Smooth muscle cell (in vitro differentiated cells): ENCODE measurements at regions not wholly inside any gene's neighbourhood (a gene's known extent, or its start where the extent isn't known, plus 50 kb on each side); places are given as distances from the start of the nearest gene placed in this dataset.
A peak's percentile ranks its signal among the peaks of the same experiment; 100 is the strongest.

ENCODE experiments used
- DNase-seq: peaks from one replicate; lab custom pipeline; 2025; ENCODE audit not compliant: unreplicated experiment; lab: John Stamatoyannopoulos, UW
- H2AFZ ChIP-seq: fragments of 200-600 bp; sonication (generic); 2 replicates; pipeline ENCODE4 v1.6.0; 2016; ENCODE audit warnings: antibody characterized with exemption, low read depth, mild to moderate bottlenecking
- H3F3A ChIP-seq: fragments of 200-600 bp; sonication (generic); 2 replicates; pipeline ENCODE4 v1.6.0; 2017; ENCODE audit warnings: antibody characterized with exemption, low read depth
- H3K27ac ChIP-seq: fragments of 200-600 bp; sonication (generic); 2 replicates; pipeline ENCODE4 v1.5.1; 2016; ENCODE audit warnings: low read depth, mild to moderate bottlenecking
- H3K27me3 ChIP-seq: fragments of 200-600 bp; sonication (generic); 2 replicates; pipeline ENCODE4 v1.6.1; 2016; ENCODE audit warnings: low read depth, mild to moderate bottlenecking
- H3K36me3 ChIP-seq: fragments of 200-600 bp; sonication (generic); 2 replicates; pipeline ENCODE4 v1.5.1; 2016; ENCODE audit warnings: low read depth
- H3K4me1 ChIP-seq: fragments of 200-600 bp; sonication (generic); 2 replicates; pipeline ENCODE4 v1.5.1; 2016; ENCODE audit warnings: low read depth
- H3K4me2 ChIP-seq: fragments of 200-600 bp; sonication (generic); 2 replicates; pipeline ENCODE4 v1.6.0; 2016; ENCODE audit warnings: mild to moderate bottlenecking
- H3K4me3 ChIP-seq: fragments of 200-600 bp; sonication (generic); 2 replicates; pipeline ENCODE4 v1.5.1; 2016; ENCODE audit warnings: mild to moderate bottlenecking
- H3K79me2 ChIP-seq: fragments of 200-600 bp; sonication (generic); 2 replicates; pipeline ENCODE4 v1.6.0; 2016; ENCODE audit warnings: low read depth, mild to moderate bottlenecking
- H3K9ac ChIP-seq: fragments of 200-600 bp; sonication (generic); 2 replicates; pipeline ENCODE4 v1.6.0; 2016; ENCODE audit warnings: low read depth
- H3K9me3 ChIP-seq: fragments of 200-600 bp; sonication (generic); replicated peaks from 2 replicates; pipeline ENCODE4 v1.5.1; 2016; ENCODE audit warnings: low read depth
- H4K20me1 ChIP-seq: fragments of 200-600 bp; sonication (generic); 2 replicates; pipeline ENCODE4 v1.6.0; 2016; ENCODE audit warnings: low read depth
- WGBS: methylation state at CpG from one replicate; pipeline ENCODE4 v1.1.7; 2016; ENCODE audit warnings: low lambda C conversion rate; 5-methylcytosine and 5-hydroxymethylcytosine counted together
- TF ChIP-seq, protein P1 (sequence below): fragments of 200-600 bp; sonication (generic); IDR thresholded peaks from 2 replicates; pipeline ENCODE4 v1.5.1; 2017; ENCODE audit warnings: borderline replicate concordance, mild to moderate bottlenecking, antibody characterized with exemption; ENCODE audit not compliant: insufficient read depth, poor library complexity, severe bottlenecking

DNA sequence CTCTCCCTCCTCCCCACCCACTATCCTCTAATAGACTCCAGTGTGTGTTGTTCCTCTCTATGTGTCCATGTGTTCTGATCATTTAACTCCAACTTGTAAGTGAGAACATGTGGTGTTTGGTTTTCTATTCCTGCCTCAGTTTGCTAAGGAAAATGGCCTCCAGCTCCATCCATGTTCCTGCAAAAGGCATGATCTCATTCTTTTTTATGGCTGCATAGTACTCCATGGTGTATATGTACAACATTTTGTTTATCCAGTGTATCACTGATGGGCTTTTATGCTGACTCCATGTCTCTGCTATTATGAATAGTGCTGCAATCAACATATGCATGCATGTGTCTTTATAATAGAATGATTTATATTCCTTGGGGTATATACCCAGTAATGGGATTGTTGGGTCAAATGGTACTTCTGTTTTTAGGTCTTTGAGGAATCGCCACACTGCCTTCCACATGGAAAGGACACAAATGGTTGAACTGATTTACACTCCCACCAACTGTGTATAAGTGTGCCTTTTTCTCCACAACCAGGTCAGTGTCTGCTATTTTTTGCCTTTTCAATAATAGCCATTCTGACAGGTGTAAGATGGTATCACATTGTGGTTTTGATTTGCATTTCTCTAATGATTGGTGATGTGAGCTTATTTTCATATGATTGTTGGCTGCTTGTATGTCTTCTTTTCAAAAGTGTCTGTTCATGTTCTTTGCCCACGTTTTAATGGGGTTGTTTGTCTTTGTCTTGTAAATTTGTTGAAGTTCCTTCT lies 96.5 kb upstream of the DAB2 start:
- H3K4me1 ChIP-seq = peaks cover 8% of the 10 kb centered on the region
- TF ChIP-seq, protein P1, sequence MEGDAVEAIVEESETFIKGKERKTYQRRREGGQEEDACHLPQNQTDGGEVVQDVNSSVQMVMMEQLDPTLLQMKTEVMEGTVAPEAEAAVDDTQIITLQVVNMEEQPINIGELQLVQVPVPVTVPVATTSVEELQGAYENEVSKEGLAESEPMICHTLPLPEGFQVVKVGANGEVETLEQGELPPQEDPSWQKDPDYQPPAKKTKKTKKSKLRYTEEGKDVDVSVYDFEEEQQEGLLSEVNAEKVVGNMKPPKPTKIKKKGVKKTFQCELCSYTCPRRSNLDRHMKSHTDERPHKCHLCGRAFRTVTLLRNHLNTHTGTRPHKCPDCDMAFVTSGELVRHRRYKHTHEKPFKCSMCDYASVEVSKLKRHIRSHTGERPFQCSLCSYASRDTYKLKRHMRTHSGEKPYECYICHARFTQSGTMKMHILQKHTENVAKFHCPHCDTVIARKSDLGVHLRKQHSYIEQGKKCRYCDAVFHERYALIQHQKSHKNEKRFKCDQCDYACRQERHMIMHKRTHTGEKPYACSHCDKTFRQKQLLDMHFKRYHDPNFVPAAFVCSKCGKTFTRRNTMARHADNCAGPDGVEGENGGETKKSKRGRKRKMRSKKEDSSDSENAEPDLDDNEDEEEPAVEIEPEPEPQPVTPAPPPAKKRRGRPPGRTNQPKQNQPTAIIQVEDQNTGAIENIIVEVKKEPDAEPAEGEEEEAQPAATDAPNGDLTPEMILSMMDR = no peak
- H3K27ac ChIP-seq = no peak overlapping the region
- DNase-seq = no peak
- H3K9me3 ChIP-seq = no peaks in the 10 kb centered on the region
- no peaks in the 10 kb centered on the region for H3K27me3 ChIP-seq
- H3K79me2 ChIP-seq = no peaks in the 10 kb centered on the region
- no peaks in the 10 kb centered on the region for H4K20me1 ChIP-seq
- no peaks in the 10 kb centered on the region for H3F3A ChIP-seq
- WGBS = 88% methylated on average over 2 of the region's 2 CpGs
- H3K4me3 ChIP-seq = no peak overlapping the region
- H3K4me2 ChIP-seq = no peak overlapping the region
- no peaks in the 10 kb centered on the region for H3K36me3 ChIP-seq
- H2AFZ ChIP-seq = no peak overlapping the region
- no peak overlapping the region for H3K9ac ChIP-seq

DNA sequence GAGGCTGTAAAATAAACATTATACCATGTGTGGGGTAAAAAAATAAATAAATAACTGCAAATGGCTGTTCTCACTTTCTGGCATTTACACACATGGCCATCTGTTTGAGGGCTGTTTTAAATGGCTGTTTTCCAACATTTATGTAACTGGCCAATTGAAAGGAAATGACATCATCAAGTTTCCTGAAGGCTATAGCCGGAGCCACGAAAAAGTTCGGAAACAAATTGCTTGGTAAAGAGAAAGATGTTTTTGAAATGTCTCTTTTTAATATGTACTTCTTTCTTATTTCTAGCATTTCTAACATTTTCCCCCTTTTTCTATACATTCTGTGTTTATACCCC lies 95.4 kb upstream of the DAB2 start:
- DNase-seq = no peak
- H3K4me3 ChIP-seq = peak overlapping the region; percentile 6

DNA sequence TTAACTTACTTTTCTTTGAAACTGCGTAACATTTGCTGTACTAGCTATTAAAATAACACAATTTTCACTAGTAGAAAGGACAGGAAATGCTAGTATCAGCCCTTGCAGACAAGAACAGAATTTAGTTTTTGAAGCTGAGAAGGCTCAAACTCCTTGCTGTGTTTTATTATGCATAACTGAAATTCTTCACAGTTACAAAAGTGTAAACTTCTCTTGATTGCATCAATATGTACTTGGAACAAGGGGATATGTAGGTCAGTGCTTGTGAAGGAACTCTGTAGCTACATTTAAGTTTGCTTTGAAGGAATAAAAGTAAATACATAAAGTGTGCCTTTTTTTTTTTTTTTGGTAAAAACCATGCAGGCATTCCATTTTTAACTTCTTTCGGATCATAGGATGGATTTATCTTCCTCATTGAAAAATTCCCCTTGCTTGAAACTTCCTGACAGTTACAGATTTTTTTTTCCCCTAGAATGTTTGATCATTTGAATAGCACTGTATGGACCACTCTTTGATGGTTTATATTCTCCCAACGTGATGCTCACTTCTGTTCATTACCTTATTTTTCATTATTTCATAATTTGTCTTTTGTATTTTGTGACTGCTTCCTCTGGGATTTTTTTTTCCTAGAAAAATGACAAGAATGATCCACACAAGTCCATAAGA lies 94.9 kb upstream of the DAB2 start:
- WGBS = 48% methylated on average over 3 of the region's 3 CpGs

More for the DNA sequence above, 95.4 kb upstream of the DAB2 start:
- no peaks in the 10 kb centered on the region for H3K36me3 ChIP-seq
- no peaks in the 10 kb centered on the region for H3K27me3 ChIP-seq
- peak overlapping the region; percentile 92 for H3K27ac ChIP-seq
- WGBS = 13% methylated on average over 3 of the region's 3 CpGs
- TF ChIP-seq, protein P1 = no peak
- H3K9me3 ChIP-seq = no peaks in the 10 kb centered on the region
- H3K4me2 ChIP-seq = peak overlapping the region; percentile 66
- H3F3A ChIP-seq = no peaks in the 10 kb centered on the region
- H3K9ac ChIP-seq = peak overlapping the region; percentile 36
- H3K4me1 ChIP-seq = peaks cover 8% of the 10 kb centered on the region
- peak overlapping the region; percentile 94 for H2AFZ ChIP-seq
- no peaks in the 10 kb centered on the region for H3K79me2 ChIP-seq
- no peaks in the 10 kb centered on the region for H4K20me1 ChIP-seq

More for the DNA sequence above, 94.9 kb upstream of the DAB2 start:
- no peaks in the 10 kb centered on the region for H3F3A ChIP-seq
- H3K36me3 ChIP-seq = no peaks in the 10 kb centered on the region
- H3K9ac ChIP-seq = no peak overlapping the region
- no peaks in the 10 kb centered on the region for H4K20me1 ChIP-seq
- H3K4me1 ChIP-seq = peaks cover 8% of the 10 kb centered on the region
- H3K4me3 ChIP-seq = no peak overlapping the region
- DNase-seq = no peak
- H2AFZ ChIP-seq = peak overlapping the region; percentile 94
- no peaks in the 10 kb centered on the region for H3K9me3 ChIP-seq
- H3K4me2 ChIP-seq = peak overlapping the region; percentile 66
- TF ChIP-seq, protein P1 = no peak
- H3K79me2 ChIP-seq = no peaks in the 10 kb centered on the region
- peak overlapping the region; percentile 92 for H3K27ac ChIP-seq
- no peaks in the 10 kb centered on the region for H3K27me3 ChIP-seq
